ENCODE measurements at regions not wholly inside any gene's neighbourhood (a gene's known extent, or its start where the extent isn't known, plus 50 kb on each side); places are given as distances from the start of the nearest gene placed in this dataset.

- DNase-seq (ENCODE audit: low read depth, low spot score): no peak
- H3K27ac ChIP-seq: no peak overlapping the region
Observed at GRCh38 chr4:54800831-54801530, 143.2 kb downstream of the KIT start.

- no peak overlapping the region for H3K27ac ChIP-seq
- no peak for DNase-seq (ENCODE audit: low read depth, low spot score)
Observed at GRCh38 chr4:54794579-54794978, 136.8 kb downstream of the KIT start.

- DNase-seq (ENCODE audit: low read depth, low spot score): no peak
- no peak overlapping the region for H3K27ac ChIP-seq
Observed at GRCh38 chr4:54793856-54794422, 136.2 kb downstream of the KIT start.

All from epithelial cell of prostate (primary cell).